DOHH2 (cell line): ENCODE measurements at regions not wholly inside any gene's neighbourhood (a gene's known extent, or its start where the extent isn't known, plus 50 kb on each side); places are given as distances from the start of the nearest gene placed in this dataset.

Experiments used
- H3F3A ChIP-seq: fragments of 200-600 bp; sonication (generic), shearing (Covaris generic); 2 replicates; pipeline ENCODE4 v1.6.0; 2016; ENCODE audit warnings: antibody characterized with exemption, mild to moderate bottlenecking; ENCODE audit not compliant: control insufficient read depth, insufficient read depth
- H3K27ac ChIP-seq: fragments of 200-600 bp; sonication (generic); 2 replicates; pipeline ENCODE4 v1.5.1; 2014; ENCODE audit warnings: low read depth, mild to moderate bottlenecking, low read length, moderate library complexity
- H3K27me3 ChIP-seq: fragments of 200-600 bp; sonication (generic); 2 replicates; pipeline ENCODE4 v1.6.1; 2014; ENCODE audit warnings: mild to moderate bottlenecking, low read length, mixed read lengths; ENCODE audit not compliant: control insufficient read depth
- H3K36me3 ChIP-seq: fragments of 200-600 bp; sonication (generic); 2 replicates; pipeline ENCODE4 v1.6.1; 2014; ENCODE audit warnings: mild to moderate bottlenecking, low read length, moderate library complexity, mixed read lengths; ENCODE audit not compliant: control insufficient read depth
- H3K4me1 ChIP-seq: fragments of 200-600 bp; sonication (generic); 2 replicates; pipeline ENCODE4 v1.6.1; 2014; ENCODE audit warnings: mild to moderate bottlenecking, low read length, mixed read lengths; ENCODE audit not compliant: control insufficient read depth
- H3K4me2 ChIP-seq: fragments of 200-600 bp; sonication (generic); 2 replicates; pipeline ENCODE4 v1.6.0; 2014; ENCODE audit warnings: mild to moderate bottlenecking, low read length, moderate library complexity
- H3K4me3 ChIP-seq: fragments of 200-600 bp; sonication (generic); 2 replicates; pipeline ENCODE4 v1.5.1; 2014; ENCODE audit warnings: mild to moderate bottlenecking, low read length, mixed read lengths
- H3K79me2 ChIP-seq: fragments of 200-600 bp; sonication (generic); 2 replicates; pipeline ENCODE4 v1.6.1; 2014; ENCODE audit warnings: mild to moderate bottlenecking, low read length, mixed read lengths; ENCODE audit not compliant: control insufficient read depth
- H3K9me2 ChIP-seq: fragments of 200-600 bp; sonication (generic); replicated peaks from 2 replicates; pipeline ENCODE4 v1.6.1; 2014; ENCODE audit warnings: mild to moderate bottlenecking, low read length, mixed read lengths; ENCODE audit not compliant: control insufficient read depth
- H3K9me3 ChIP-seq: fragments of 200-600 bp; sonication (generic); 2 replicates; pipeline ENCODE4 v1.6.1; 2014; ENCODE audit warnings: antibody characterized with exemption, low read length, mixed read lengths; ENCODE audit not compliant: control insufficient read depth, insufficient read depth
- H4K20me1 ChIP-seq: fragments of 200-600 bp; sonication (generic); 2 replicates; pipeline ENCODE4 v1.6.0; 2014; ENCODE audit warnings: low read depth, mild to moderate bottlenecking, antibody characterized with exemption, low read length, moderate library complexity; ENCODE audit not compliant: control insufficient read depth, insufficient read depth
- EZH2phosphoT487 ChIP-seq: fragments of 200-600 bp; sonication (generic); IDR thresholded peaks from 2 replicates; pipeline ENCODE4 v1.6.1; 2017; ENCODE audit warnings: borderline replicate concordance, mild to moderate bottlenecking, antibody characterized with exemption, low read length, moderate library complexity, mixed read lengths
- TF ChIP-seq, protein P1 (sequence below): fragments of 200-600 bp; sonication (generic); IDR thresholded peaks from one replicate; pipeline ENCODE4 v1.5.1; 2014; ENCODE audit warnings: antibody characterized with exemption, mild to moderate bottlenecking, low read depth, low read length; ENCODE audit not compliant: poor library complexity, severe bottlenecking

DNA sequence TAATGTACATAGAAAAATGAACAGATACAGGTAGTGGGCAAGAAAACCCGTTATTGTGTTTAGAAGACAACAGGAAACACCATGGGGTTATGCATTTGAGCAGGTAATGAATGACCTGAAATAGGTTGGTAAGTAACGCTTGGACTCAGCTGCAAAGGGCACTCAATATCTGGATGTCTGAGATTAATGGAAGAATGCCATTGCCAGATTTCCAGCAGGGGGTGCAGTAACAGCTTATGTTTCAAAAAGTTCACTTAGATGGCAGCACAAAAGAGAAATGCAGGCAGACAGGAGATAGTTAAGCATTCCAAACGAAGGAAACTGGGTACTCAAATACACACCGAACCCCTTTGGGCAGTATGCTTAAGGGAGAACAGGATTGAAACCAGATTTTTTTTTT is 285.5 kb upstream of the VLDLR start:
- no peak for TF ChIP-seq EZH2phosphoT487
- TF ChIP-seq, protein P1, sequence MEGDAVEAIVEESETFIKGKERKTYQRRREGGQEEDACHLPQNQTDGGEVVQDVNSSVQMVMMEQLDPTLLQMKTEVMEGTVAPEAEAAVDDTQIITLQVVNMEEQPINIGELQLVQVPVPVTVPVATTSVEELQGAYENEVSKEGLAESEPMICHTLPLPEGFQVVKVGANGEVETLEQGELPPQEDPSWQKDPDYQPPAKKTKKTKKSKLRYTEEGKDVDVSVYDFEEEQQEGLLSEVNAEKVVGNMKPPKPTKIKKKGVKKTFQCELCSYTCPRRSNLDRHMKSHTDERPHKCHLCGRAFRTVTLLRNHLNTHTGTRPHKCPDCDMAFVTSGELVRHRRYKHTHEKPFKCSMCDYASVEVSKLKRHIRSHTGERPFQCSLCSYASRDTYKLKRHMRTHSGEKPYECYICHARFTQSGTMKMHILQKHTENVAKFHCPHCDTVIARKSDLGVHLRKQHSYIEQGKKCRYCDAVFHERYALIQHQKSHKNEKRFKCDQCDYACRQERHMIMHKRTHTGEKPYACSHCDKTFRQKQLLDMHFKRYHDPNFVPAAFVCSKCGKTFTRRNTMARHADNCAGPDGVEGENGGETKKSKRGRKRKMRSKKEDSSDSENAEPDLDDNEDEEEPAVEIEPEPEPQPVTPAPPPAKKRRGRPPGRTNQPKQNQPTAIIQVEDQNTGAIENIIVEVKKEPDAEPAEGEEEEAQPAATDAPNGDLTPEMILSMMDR, result peak; percentile 40
- Histone ChIP-seq H3F3A (no peaks in the 10 kb centered on the region), H3K36me3 (no peaks in the 10 kb centered on the region), H4K20me1 (no peaks in the 10 kb centered on the region), H3K4me3 (no peak overlapping the region), H3K9me3 (no peaks in the 10 kb centered on the region), H3K27me3 (no peaks in the 10 kb centered on the region), H3K4me1 (no peaks in the 10 kb centered on the region), H3K9me2 (no peaks in the 10 kb centered on the region), H3K27ac (no peak overlapping the region), H3K4me2 (no peak overlapping the region), H3K79me2 (no peaks in the 10 kb centered on the region)

DNA sequence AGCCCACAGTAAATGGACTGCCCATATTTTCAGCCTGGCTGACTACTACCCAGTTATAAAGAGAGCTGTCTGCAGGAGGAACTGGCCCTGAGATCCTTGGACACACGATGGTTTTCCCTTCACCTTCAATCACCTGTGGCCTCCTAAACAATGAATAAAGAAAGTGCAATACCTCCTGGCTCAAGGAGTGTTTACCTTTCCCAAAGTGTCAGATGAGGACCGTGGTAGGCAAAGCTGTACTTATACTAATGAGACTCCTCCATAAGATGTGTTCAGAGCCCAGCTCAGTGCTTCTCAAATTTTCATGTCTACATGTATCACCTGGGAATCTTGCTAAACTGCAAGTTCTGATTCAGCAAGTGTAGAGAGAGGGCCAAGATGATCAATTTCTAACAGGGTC is 284.5 kb upstream of the VLDLR start:
- no peak overlapping the region for H3K27ac ChIP-seq
- no peaks in the 10 kb centered on the region for H3K4me1 ChIP-seq
- H3K79me2 ChIP-seq, result no peaks in the 10 kb centered on the region
- no peaks in the 10 kb centered on the region for H3K36me3 ChIP-seq
- H4K20me1 ChIP-seq, result no peaks in the 10 kb centered on the region
- TF ChIP-seq, protein P1, result no peak
- no peak for TF ChIP-seq EZH2phosphoT487
- no peaks in the 10 kb centered on the region for H3K9me2 ChIP-seq
- H3K9me3 ChIP-seq, result no peaks in the 10 kb centered on the region
- H3F3A ChIP-seq, result no peaks in the 10 kb centered on the region
- no peak overlapping the region for H3K4me3 ChIP-seq
- no peak overlapping the region for H3K4me2 ChIP-seq
- no peaks in the 10 kb centered on the region for H3K27me3 ChIP-seq

DNA sequence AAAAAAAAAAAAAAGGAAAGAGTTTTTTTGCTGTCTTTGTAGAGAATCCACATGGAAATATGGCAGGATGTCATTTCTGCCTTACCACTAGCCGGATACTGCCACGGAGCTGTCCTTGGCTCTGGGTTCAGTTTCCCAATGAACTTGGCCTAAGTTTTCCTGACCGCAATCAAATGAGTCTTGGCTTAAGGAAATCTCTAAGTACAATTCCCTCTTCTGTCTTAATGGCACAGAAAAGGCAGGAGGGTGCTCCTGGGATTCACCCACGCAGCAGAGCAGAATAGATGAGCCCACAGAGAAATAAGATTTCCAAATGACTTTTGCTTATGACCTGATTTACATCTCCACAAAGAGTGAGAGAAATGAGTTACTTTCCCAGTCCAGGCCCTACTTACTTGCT is 284.0 kb upstream of the VLDLR start:
- H3K9me2 ChIP-seq, result no peaks in the 10 kb centered on the region
- H3K36me3 ChIP-seq, result no peaks in the 10 kb centered on the region
- no peaks in the 10 kb centered on the region for H3K79me2 ChIP-seq
- no peak overlapping the region for H3K4me3 ChIP-seq
- TF ChIP-seq, protein P1, result no peak
- TF ChIP-seq EZH2phosphoT487, result no peak
- no peak overlapping the region for H3K27ac ChIP-seq
- H4K20me1 ChIP-seq, result no peaks in the 10 kb centered on the region
- H3K9me3 ChIP-seq, result no peaks in the 10 kb centered on the region
- no peaks in the 10 kb centered on the region for H3K4me1 ChIP-seq
- no peaks in the 10 kb centered on the region for H3K27me3 ChIP-seq
- no peaks in the 10 kb centered on the region for H3F3A ChIP-seq
- H3K4me2 ChIP-seq, result no peak overlapping the region
